Endothelial cell of umbilical vein (primary cell): ENCODE measurements at regions not wholly inside any gene's neighbourhood (a gene's known extent, or its start where the extent isn't known, plus 50 kb on each side); places are given as distances from the start of the nearest gene placed in this dataset.

Experiments
- EZH2 ChIP-seq: IDR thresholded peaks from 2 replicates; pipeline ENCODE4 v1.6.1; 2012; ENCODE audit warnings: borderline replicate concordance, low read depth, mild to moderate bottlenecking, moderate library complexity, low read length, inconsistent platforms; ENCODE audit not compliant: severe bottlenecking
- FOS ChIP-seq: IDR thresholded peaks from 2 replicates; pipeline ENCODE4 v1.6.1; 2011; ENCODE audit warnings: mild to moderate bottlenecking, low read length, moderate library complexity, borderline replicate concordance; ENCODE audit not compliant: insufficient read depth
- JUN ChIP-seq: IDR thresholded peaks from 2 replicates; pipeline ENCODE4 v1.6.1; 2011; ENCODE audit warnings: borderline replicate concordance, low read depth; ENCODE audit not compliant: insufficient read length, insufficient read depth
- MYC ChIP-seq: IDR thresholded peaks from one replicate; pipeline ENCODE4 v1.6.1; 2011; ENCODE audit warnings: mild to moderate bottlenecking, low read depth, low read length
- POLR2A ChIP-seq: IDR thresholded peaks from 2 replicates; pipeline ENCODE4 v1.6.1; 2012; ENCODE audit warnings: low read depth, mild to moderate bottlenecking, control low read depth, low read length
- POLR2AphosphoS5 ChIP-seq: IDR thresholded peaks from 2 replicates; pipeline ENCODE4 v1.6.1; 2012; ENCODE audit warnings: low read depth, mild to moderate bottlenecking, control low read depth, low read length, moderate library complexity; ENCODE audit not compliant: insufficient read depth
- TF ChIP-seq, protein P1 (sequence below), 2 donors: IDR thresholded peaks; 1 replicate in 1 of 2; 2 replicates in 1 of 2; pipeline ENCODE4 v1.5.1; 2011; ENCODE audit warnings: low read length in 2 of 2, mild to moderate bottlenecking in 2 of 2, moderate library complexity in 2 of 2, control low read depth in 1 of 2, inconsistent platforms in 1 of 2, low read depth in 1 of 2; ENCODE audit not compliant: insufficient read depth in 1 of 2; ENCODE audit errors: extremely low read depth in 1 of 2
- TF ChIP-seq, protein P2 (sequence below): IDR thresholded peaks from 2 replicates; pipeline ENCODE4 v1.6.1; 2011; ENCODE audit not compliant: insufficient read depth, insufficient read length

DNA sequence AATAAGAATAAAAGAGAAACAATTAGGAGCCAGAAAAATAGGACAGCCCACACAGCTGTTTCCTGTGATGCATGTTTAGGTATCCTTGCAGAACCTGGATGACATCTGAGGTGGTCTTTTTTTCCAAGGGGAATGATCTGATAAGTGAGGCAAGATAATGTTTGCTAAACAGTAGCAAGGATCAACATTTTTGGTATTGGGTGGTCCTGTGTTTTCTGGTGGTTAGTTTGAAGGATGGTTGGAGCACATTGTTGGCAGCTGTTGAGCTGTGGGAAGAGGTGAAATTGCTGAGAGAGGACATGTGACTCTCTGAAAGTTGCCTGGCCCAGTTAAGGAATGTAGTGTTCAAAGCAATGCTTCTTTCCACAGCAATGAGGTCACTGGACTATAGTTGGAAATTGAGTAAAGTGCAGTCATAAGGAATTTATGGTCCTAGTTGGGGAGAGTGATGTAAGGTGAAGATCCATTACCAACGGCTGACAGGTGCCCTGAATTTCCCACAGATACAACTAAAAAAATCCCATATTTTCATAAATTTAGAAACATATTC is 270.2 kb upstream of the IMPG1 start:
- TF ChIP-seq, protein P1, sequence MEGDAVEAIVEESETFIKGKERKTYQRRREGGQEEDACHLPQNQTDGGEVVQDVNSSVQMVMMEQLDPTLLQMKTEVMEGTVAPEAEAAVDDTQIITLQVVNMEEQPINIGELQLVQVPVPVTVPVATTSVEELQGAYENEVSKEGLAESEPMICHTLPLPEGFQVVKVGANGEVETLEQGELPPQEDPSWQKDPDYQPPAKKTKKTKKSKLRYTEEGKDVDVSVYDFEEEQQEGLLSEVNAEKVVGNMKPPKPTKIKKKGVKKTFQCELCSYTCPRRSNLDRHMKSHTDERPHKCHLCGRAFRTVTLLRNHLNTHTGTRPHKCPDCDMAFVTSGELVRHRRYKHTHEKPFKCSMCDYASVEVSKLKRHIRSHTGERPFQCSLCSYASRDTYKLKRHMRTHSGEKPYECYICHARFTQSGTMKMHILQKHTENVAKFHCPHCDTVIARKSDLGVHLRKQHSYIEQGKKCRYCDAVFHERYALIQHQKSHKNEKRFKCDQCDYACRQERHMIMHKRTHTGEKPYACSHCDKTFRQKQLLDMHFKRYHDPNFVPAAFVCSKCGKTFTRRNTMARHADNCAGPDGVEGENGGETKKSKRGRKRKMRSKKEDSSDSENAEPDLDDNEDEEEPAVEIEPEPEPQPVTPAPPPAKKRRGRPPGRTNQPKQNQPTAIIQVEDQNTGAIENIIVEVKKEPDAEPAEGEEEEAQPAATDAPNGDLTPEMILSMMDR (IDR thresholded peaks at IDR 0.05; ENCODE audit: extremely low read depth in 1 of 2, insufficient read depth in 1 of 2, low read depth in 1 of 2, low read length in 2 of 2) = no peak
- TF ChIP-seq POLR2A (no peak), EZH2 (no peak), JUN (no peak), FOS (no peak), POLR2AphosphoS5 (no peak), MYC (no peak)
- TF ChIP-seq, protein P2, sequence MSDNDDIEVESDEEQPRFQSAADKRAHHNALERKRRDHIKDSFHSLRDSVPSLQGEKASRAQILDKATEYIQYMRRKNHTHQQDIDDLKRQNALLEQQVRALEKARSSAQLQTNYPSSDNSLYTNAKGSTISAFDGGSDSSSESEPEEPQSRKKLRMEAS = no peak
